ELF-1 (cell line): ENCODE measurements at regions not wholly inside any gene's neighbourhood (a gene's known extent, or its start where the extent isn't known, plus 50 kb on each side); places are given as distances from the start of the nearest gene placed in this dataset.

Experiments used
- DNase-seq: peaks from one replicate; pipeline ENCODE4 v3.0.0-alpha.2; 2016; ENCODE audit warnings: low read depth, low spot score

DNA sequence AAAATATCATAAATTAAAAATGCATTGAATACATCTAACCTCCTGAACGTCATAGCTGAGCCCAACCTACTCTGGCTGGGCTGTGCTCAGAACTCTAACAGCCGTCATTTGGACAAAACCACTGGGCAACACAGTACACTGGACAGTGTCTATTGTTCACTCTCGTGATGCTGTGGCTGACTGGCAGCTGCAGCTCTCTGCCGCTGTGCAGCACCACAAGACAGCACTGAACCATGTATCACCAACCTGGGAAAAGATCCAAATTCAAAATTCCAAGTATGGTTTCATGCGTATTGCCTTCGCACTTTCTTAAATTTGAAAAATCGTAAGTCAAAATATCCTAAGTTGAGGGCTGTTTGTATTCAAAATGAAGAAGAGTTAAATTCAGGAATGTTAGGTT is 145.1 kb upstream of the CNTN4 start:
- no peak for DNase-seq

DNA sequence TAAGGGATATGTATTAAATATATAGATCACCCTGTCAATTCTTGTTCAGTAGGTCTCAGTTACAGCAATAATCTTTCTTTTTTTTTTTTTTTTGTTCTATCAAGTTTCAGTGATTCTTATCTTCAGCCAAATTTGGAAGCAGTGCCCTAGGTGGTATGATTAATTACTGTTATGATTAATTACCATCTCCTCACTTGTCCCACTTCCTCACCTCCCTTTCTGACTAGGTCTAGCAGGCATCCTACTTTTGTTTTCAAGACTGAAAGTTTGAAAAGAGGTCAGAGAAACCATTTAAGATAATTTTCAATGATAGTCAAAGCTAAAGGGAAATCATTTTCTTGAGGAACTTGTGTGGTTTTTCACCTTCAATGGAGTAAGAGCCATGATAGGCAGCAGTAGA is 144.0 kb upstream of the CNTN4 start:
- no peak for DNase-seq

DNA sequence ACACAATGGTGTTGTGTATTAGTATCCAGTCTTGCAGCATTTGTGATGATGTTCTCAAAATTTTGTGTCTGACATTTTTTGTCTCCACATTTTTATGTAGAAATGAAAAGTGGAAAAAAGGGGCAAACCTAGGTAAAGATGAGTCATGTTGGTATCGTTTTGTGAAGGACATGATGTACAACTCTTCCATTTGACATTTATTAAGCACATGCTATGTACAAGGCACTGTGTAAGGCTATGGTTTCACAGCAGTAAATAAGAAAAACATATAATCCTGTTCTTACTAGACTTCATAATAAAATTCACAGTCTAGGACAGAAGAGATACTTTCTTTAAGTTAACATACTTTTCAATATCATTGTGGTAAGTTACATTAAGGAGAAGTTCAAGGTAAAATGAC is 143.5 kb upstream of the CNTN4 start:
- DNase-seq: no peak

DNA sequence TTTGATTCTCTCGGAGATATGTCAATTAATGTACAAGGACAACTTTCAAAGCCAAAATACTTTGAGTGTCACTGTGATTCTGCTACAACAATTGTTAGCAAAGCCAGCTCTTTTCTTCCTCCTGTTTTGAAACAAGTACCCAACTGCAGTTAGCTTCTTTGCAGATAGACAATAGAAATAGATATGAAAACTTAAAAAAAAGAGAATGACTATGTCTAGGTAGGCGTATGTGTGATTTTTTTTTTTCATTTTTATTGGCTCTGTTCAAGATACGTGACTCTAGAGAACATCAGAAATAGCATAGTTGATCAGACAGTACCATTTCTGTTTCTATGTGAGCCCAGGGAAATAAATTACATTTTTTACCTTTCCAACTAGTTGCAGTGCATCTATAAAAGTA is 142.9 kb upstream of the CNTN4 start:
- no peak for DNase-seq

DNA sequence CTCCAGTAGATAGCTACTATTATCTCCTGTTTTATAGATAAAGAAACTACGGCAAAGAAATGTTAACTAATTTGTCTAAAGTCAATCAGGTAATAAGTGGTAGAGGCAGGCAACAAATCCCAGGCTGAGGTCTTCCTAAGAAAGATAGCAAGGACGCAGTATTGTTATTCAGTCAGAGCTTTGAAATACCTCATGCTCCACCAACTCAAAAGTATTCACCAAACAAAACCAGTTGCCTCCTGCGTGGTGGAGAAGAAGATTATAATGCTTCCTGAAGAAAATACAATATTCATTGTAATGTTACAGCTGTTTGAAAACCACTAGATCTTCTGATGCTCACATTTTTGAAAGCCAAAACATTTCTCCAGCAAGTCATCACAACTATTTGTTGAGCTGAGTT is 138.2 kb upstream of the CNTN4 start:
- no peak for DNase-seq

DNA sequence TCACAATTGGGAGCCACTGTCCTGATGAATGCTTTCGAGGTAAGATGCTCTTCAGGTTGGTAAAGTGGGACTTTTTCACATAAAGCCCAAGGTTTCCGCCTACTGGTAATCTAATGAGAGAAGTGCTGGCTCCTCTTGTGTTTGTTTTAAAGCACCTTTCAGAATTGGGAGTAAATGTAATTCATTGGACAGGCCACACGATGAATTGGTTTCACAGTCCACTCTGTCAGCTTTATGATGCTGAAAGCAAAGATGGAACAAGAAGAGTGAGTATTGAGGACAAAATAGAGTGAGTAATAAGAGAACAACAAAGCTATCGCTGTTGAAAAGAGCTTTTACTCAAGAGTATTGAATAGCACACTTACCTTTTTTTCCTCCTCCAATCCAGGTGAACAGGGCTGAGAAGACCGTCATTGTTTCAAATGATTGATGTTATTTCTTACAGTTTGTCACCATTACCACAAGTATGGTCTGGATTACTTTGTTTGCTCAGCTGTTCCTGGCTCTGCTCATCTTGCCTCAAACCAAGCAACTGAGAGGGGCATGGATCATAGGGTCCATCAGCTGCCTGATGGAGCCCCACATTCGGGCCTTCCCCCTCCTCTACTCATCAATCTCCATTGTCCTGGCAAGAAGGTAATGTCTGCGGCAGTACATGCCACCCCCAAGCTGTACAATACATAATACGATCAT is 136.1 kb upstream of the CNTN4 start:
- DNase-seq: no peak

DNA sequence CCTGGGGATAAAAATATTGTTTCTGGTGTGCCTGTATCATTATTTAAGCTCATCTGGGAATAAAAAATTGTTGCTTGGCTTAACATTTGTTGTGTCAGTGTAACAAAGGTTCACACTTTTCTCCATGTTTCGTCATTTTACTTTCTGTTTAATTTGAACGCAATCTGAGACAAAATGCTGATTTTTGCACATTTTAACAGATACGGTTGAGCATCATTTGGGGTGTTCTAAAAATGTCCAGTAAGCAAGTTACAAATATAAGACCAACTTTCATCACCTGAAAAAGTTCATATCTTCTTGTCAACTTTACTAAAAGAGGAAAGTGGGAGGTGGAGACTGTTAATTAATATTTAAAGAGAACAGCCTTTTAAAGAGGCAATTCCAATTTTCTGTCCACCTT is 134.8 kb upstream of the CNTN4 start:
- DNase-seq: no peak

DNA sequence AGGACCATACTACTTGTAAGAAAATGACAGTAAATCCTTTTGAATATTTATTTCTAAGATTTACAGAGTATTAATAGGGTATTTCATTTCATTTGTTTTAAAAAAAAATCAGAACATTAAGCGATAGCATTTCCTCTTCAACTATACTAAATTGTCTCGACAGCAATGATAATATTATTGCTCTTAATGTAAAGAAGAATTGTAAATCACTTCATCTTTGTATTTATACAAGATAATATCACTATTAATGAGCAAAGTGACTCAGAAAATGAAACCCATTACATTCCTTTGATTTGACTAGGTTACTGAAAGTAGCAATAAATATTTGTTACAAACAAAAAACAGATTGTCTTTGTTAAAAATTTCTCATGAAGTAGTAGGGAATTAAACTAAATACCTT is 131.1 kb upstream of the CNTN4 start:
- DNase-seq: no peak

DNA sequence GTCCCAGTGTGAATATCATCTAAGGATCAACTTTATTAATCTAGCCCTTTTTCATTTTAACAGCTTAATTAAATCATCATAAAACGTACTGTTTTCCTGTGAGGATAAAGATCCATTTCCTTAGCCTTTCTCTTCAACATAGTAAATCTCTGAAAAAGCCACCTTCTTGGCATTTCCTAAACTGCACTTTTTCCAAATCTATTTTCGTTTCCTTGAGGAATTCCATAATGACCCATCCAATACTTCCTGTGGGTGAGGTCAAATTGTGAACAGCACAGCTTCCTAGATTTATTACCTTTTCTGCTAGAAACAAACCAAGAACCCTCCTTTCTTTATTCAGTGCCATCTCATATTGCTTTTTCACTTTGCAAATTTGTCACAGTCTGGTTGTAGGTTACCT is 129.4 kb upstream of the CNTN4 start:
- no peak for DNase-seq

DNA sequence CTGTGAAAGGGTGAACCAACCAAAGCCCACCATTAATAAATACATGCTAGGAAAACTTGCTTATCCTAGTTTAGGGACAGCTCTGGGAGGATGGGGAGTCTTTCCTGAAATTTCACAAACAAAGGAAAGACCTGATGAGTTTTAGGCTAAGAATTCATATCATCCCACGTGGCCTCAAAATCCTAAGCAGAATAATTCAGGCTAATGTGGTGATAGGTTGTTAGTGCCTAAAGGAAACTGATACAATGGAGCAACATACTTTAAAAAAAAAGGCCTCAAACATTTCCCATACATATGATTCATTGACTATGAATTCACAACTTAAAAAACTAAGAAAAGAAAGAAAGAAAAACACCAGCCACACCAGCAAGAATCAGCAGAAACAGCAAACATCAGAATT is 126.9 kb upstream of the CNTN4 start:
- no peak for DNase-seq

DNA sequence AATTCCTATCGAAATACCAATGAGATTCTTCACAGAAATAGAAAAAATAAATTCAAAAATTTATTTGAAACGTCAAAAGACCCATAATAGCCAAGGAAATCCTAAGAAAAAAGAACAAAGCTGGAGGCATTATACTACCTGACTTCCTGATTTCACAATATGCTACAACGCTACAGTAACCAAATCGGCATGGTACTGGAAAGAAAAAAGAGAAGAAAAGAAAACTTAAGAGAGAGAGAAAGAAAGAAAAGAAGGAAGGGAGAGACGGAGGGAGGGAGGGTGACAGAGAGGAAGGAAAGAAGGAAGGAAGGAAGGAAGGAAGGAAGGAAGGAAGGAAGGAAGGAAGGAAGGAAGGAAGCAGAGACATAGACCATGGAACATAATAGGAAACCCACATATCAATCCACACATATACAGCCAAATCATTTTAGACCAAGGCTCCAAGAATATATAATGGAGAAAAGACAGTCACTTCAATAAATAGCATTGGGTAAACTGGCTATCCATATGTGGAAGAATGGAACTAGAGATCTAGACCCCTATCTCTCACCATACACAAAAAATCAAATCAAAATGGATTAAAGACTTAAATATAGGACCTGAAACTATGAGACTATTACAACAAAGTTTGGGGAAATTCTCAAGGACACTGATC is 118.6 kb upstream of the CNTN4 start:
- DNase-seq: no peak

DNA sequence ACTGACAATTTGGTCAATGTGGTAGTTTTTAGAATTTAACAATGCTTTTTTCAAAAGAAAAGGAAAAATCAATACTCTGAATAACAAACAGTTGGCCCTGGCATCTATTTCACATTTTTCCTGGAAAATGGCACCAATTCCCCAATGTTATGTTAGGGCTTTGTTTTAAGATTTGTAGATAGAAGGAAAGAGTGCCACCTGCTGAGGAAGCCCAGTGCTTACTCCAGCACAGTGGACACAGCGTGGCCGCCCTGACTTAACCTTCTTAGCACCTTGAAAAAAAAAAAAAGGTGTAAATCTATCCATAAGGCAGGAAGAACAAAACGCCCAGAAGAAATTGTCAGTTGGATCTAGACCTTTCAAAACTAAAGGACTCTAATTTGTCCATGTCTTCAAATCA is 110.7 kb upstream of the CNTN4 start:
- peak; percentile 1 for DNase-seq

DNA sequence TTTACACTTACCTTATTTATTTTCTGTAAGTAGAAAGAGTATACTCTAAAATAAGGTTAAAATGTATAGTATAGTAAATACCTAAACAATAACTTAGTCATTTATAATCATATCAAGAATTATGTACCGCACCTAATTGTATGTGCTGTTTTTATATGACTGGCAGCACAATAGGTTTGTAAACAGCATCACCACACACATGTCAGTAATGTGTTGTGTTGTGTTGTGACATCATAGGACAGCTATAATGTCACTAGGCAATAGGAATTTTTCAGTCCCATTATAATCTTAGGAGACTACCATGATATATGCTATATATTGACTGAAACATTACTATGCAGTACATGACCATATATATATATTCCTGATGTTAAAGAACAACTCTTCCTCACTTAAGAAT is 99.9 kb upstream of the CNTN4 start:
- no peak for DNase-seq

DNA sequence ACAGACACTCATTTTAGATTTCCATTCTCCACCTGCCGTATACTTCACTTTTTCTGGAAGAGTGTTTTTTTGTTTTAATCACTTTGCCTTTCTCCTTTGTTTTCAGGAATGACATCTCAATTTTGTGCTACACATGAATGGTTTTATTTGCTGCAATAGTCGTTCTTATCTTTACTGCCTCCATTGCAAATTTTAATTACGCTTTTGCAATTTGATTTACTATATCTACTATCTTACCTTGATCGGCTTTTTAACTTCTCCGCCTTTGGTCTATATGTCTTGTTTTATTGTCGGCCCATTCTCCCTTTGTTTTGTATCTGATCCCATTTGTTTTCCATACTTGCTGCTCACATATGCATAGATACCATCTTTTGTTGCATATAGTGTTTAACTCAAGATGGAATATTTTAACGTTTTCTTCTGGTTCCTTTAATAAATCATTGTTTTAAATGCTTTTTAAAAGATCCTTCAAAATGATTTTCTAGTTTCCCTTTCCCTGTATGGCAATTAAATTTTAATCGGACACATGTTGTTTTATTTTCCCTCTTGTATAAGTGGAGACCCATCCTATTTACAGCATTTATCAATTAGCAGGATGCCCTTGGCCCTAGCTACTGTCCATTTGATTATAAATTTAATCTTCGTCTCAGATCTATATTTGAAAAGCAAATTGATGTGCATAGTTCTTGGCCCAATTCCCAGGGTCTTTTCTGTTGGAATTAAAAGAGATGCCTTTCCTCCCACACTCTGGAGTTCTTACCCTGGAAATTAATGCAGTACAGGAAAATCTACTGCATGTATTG is 97.2 kb upstream of the CNTN4 start:
- DNase-seq: no peak

DNA sequence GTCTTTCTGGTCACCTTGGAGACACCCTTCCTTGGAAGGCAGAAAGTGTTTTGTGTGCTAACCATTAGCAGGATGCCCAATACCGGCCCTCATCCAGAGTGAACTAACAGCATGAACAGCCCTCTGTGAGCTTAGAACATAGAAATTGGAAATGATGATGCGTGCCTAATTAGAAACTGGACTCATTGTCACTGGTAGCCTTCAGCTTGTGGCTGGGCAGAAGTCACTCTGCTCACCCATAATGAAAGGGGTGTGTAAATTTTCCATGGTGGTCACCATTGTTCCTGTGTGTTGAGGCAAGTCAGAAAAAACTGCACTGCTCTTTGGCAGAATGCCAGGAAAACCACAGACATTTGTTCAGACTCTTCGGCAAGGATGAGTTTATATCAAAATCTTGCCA is 74.7 kb upstream of the CNTN4 start:
- no peak for DNase-seq

DNA sequence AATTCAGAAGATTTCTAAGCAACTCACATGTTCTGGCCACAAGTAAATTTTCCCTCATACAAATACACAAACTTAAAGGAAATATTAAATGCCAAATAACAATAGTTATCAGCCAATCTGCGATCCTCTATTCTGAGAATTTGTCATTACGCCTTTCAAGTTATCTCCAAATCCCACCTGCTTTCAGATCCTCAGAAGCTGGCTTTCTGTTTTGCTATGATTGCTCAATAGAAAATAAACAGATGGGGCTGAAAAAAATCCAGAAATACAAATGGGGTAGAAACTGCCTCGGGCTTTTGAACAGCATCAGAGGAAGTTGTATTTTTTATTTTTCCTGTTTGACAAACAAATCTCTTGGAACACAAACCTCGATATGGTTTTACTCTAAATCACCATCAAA is 74.0 kb upstream of the CNTN4 start:
- DNase-seq: no peak

DNA sequence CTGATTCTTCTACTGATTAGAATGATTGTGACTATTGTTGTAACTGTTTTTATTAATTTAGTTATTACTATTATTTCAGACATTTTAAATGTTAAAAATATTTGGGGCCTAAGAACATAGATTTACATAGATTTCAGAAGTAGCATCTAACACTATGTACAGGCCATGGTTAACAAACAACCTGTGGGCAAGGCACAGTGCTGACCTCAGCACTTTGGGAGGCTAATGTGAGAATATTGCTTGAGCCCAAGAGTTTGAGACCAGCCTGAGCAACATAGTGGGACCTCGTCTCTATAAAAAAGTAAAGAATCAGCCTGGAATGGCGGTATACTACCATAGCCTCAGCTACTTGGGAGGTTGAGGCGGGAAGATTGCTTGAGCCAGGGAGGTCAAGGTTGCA is 69.1 kb upstream of the CNTN4 start:
- no peak for DNase-seq

DNA sequence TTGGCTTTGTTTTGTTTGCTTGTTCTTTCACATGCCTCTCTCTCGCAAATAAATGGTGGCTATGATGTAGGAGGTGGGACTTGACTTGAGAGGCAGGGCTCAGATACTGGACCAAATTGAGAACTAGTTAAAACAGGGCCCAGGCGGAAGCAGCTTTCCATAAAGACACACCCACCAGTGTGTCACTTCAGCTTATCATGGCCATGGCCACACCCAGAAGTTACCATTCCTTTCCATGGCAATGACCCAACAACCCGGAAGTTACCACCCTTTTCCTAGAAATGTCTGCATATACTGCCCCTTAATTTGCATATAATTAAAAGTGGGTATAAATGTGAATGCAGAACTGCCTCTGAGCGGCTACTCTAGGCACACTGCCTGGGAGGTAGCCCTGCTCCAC is 62.6 kb upstream of the CNTN4 start:
- no peak for DNase-seq

DNA sequence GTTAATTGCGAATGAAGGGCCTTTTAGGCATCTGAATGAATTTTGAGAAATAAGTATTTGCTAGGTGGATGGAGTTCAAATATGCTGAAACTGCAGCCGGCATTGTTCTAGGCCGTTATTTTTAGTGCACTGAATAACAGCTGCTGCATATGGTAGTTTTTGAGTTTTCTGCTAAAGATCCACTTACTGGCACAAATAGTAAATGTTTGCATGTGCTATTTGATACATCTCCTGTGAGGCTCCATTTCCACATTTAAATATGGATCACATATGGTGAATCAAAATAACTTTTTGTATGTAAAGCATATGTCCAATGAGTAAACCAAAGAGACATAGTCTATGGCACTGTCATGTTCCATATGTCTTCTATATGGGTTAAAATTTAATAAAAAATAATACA is 56.7 kb upstream of the CNTN4 start:
- DNase-seq: no peak
